CD4-positive, alpha-beta memory T cell (primary cell): ENCODE measurements at regions not wholly inside any gene's neighbourhood (a gene's known extent, or its start where the extent isn't known, plus 50 kb on each side); places are given as distances from the start of the nearest gene placed in this dataset.

Experiments
- CTCF ChIA-PET: fragments of 350-600 bp; sonication (Branson Sonifier 250); formaldehyde crosslinking; loops from one replicate; lab custom pipeline; 2021; ENCODE audit warnings: inconsistent platforms; ENCODE audit not compliant: partially characterized antibody; lab: Charles Lee
- POLR2A ChIA-PET: fragments of 350-600 bp; sonication (Branson Sonifier 250); formaldehyde crosslinking; loops from one replicate; lab custom pipeline; 2021; ENCODE audit not compliant: partially characterized antibody; lab: Charles Lee
- DNase-seq, 5 donors: peaks; one replicate each; pipeline versions ENCODE4 v3.0.0 to v3.0.0-alpha.2; 2020 to 2022; ENCODE audit warnings: mixed read lengths in 1 of 5
- H3K27ac ChIP-seq: one replicate; pipeline ENCODE4 v1.7.0; 2013; ENCODE audit warnings: low read depth, low read length
- H3K27me3 ChIP-seq: 2 replicates; pipeline ENCODE4 v1.7.0; 2013; ENCODE audit warnings: mild to moderate bottlenecking, low read length, moderate library complexity; ENCODE audit not compliant: insufficient read depth
- H3K36me3 ChIP-seq: 2 replicates; pipeline ENCODE4 v1.7.0; 2013; ENCODE audit warnings: mild to moderate bottlenecking, low read length, moderate library complexity; ENCODE audit not compliant: insufficient read depth
- H3K4me1 ChIP-seq: 2 replicates; pipeline ENCODE4 v1.7.0; 2013; ENCODE audit warnings: mild to moderate bottlenecking, low read length, moderate library complexity; ENCODE audit not compliant: insufficient read depth
- H3K4me3 ChIP-seq, 2 donors: one replicate each; pipeline ENCODE4 v1.7.0; 2013; ENCODE audit warnings: low read length in 2 of 2, mild to moderate bottlenecking in 1 of 2
- H3K9me3 ChIP-seq, 2 donors: one replicate each; pipeline ENCODE4 v1.7.0; 2013; ENCODE audit warnings: low read length in 2 of 2, control low read depth in 1 of 2; ENCODE audit not compliant: control insufficient read depth in 1 of 2
- H3K27ac Mint-ChIP-seq, 7 donors: one replicate each; pipeline ENCODE4 v1.8.0; 2020 to 2021; ENCODE audit warnings: mixed read lengths in 7 of 7, mild to moderate bottlenecking in 6 of 7, inconsistent platforms in 3 of 7, moderate library complexity in 3 of 7
- H3K27me3 Mint-ChIP-seq, 2 donors: one replicate each; pipeline ENCODE4 v1.8.0; 2020 to 2021; ENCODE audit warnings: mixed read lengths in 2 of 2
- H3K36me3 Mint-ChIP-seq, 2 donors: one replicate each; pipeline ENCODE4 v1.8.0; 2020 to 2021; ENCODE audit warnings: mixed read lengths in 2 of 2, inconsistent platforms in 1 of 2, mild to moderate bottlenecking in 1 of 2
- H3K4me1 Mint-ChIP-seq, 4 donors: one replicate each; pipeline ENCODE4 v1.8.0; 2020 to 2021; ENCODE audit warnings: mixed read lengths in 4 of 4, mild to moderate bottlenecking in 1 of 4
- H3K4me3 Mint-ChIP-seq, 8 donors: one replicate each; pipeline ENCODE4 v1.8.0; 2020 to 2021; ENCODE audit warnings: mixed read lengths in 8 of 8, mild to moderate bottlenecking in 7 of 8, moderate library complexity in 6 of 8, inconsistent platforms in 3 of 8
- H3K9me3 Mint-ChIP-seq, 8 donors: one replicate each; pipeline ENCODE4 v1.8.0; 2020 to 2021; ENCODE audit warnings: mixed read lengths in 8 of 8, mild to moderate bottlenecking in 5 of 8, inconsistent platforms in 3 of 8, moderate library complexity in 1 of 8
- intact Hi-C: fragments of 100-400 bp; cut with micrococcal nuclease; formaldehyde crosslinking; loops from one replicate; pipeline ENCODE4 v1.15.1; 2023

- Histone ChIP-seq H3K4me1 (no peaks in the 10 kb centered on the region), H3K4me3 (no peak overlapping the region), H3K36me3 (no peaks in the 10 kb centered on the region), H3K9me3 (no peaks in the 10 kb centered on the region), H3K27me3 (no peaks in the 10 kb centered on the region), H3K27ac (no peak overlapping the region)
- DNase-seq, result no peak
- H3K27ac Mint-ChIP-seq, result peak overlapping the region in 1 of 7 donors; percentile 16
- no peak overlapping the region for H3K4me3 Mint-ChIP-seq
- H3K9me3 Mint-ChIP-seq, result peaks cover 0 to 3% (median 0%) of the 10 kb centered on the region in 8 donors
- ChIA-PET CTCF (no interaction called here), POLR2A (no interaction called here)
- no peaks in the 10 kb centered on the region for H3K4me1 Mint-ChIP-seq
- H3K36me3 Mint-ChIP-seq, result no peaks in the 10 kb centered on the region
- intact Hi-C loops, result no loop called here
- H3K27me3 Mint-ChIP-seq, result peaks cover 1 to 3% of the 10 kb centered on the region in 2 donors
Measured at GRCh38 chr12:27900920-27901879, 71.3 kb downstream of the PTHLH start.

- Histone ChIP-seq H3K27ac (no peak overlapping the region), H3K36me3 (no peaks in the 10 kb centered on the region), H3K4me1 (no peaks in the 10 kb centered on the region), H3K9me3 (no peaks in the 10 kb centered on the region), H3K27me3 (no peaks in the 10 kb centered on the region), H3K4me3 (no peak overlapping the region)
- Mint-ChIP-seq H3K27me3 (peaks cover 1 to 3% of the 10 kb centered on the region in 2 donors), H3K9me3 (no peaks in the 10 kb centered on the region), H3K4me1 (no peaks in the 10 kb centered on the region), H3K36me3 (no peaks in the 10 kb centered on the region), H3K4me3 (no peak overlapping the region), H3K27ac (no peak overlapping the region)
- intact Hi-C loops, result no loop called here
- POLR2A ChIA-PET, result no interaction called here
- CTCF ChIA-PET, result no interaction called here
- DNase-seq, result no peak
Measured at GRCh38 chr12:27899151-27899661, 73.3 kb downstream of the PTHLH start.

GRCh38 chr12:27898022-27898421 lies 74.5 kb downstream of the PTHLH start:
- DNase-seq, result no peak
- no peaks in the 10 kb centered on the region for H3K36me3 Mint-ChIP-seq
- ChIA-PET CTCF (no interaction called here), POLR2A (no interaction called here)
- Histone ChIP-seq H3K27me3 (no peaks in the 10 kb centered on the region), H3K4me1 (no peaks in the 10 kb centered on the region), H3K4me3 (no peak overlapping the region), H3K36me3 (no peaks in the 10 kb centered on the region), H3K27ac (no peak overlapping the region), H3K9me3 (no peaks in the 10 kb centered on the region)
- no peaks in the 10 kb centered on the region for H3K4me1 Mint-ChIP-seq
- intact Hi-C loops, result no loop called here
- H3K9me3 Mint-ChIP-seq, result no peaks in the 10 kb centered on the region
- H3K27me3 Mint-ChIP-seq, result peaks cover 1 to 3% of the 10 kb centered on the region in 2 donors
- no peak overlapping the region for H3K27ac Mint-ChIP-seq
- no peak overlapping the region for H3K4me3 Mint-ChIP-seq

GRCh38 chr12:27896419-27896990 lies 76.0 kb downstream of the PTHLH start:
- H3K36me3 Mint-ChIP-seq, result no peaks in the 10 kb centered on the region
- Histone ChIP-seq H3K27me3 (no peaks in the 10 kb centered on the region), H3K9me3 (no peaks in the 10 kb centered on the region), H3K4me1 (no peaks in the 10 kb centered on the region), H3K27ac (no peak overlapping the region), H3K36me3 (no peaks in the 10 kb centered on the region), H3K4me3 (no peak overlapping the region)
- POLR2A ChIA-PET, result no interaction called here
- H3K27ac Mint-ChIP-seq, result no peak overlapping the region
- intact Hi-C loops, result no loop called here
- H3K9me3 Mint-ChIP-seq, result no peaks in the 10 kb centered on the region
- peaks cover 2 to 3% of the 10 kb centered on the region in 2 donors for H3K27me3 Mint-ChIP-seq
- no peaks in the 10 kb centered on the region for H3K4me1 Mint-ChIP-seq
- CTCF ChIA-PET, result no interaction called here
- H3K4me3 Mint-ChIP-seq, result no peak overlapping the region
- no peak for DNase-seq

GRCh38 chr12:27894309-27894708 lies 78.2 kb downstream of the PTHLH start:
- Histone ChIP-seq H3K4me1 (no peaks in the 10 kb centered on the region), H3K9me3 (no peaks in the 10 kb centered on the region), H3K36me3 (no peaks in the 10 kb centered on the region), H3K4me3 (no peak overlapping the region), H3K27ac (no peak overlapping the region), H3K27me3 (no peaks in the 10 kb centered on the region)
- H3K9me3 Mint-ChIP-seq, result no peaks in the 10 kb centered on the region
- peaks cover 1% of the 10 kb centered on the region in 2 donors for H3K27me3 Mint-ChIP-seq
- no peaks in the 10 kb centered on the region for H3K4me1 Mint-ChIP-seq
- CTCF ChIA-PET, result no interaction called here
- intact Hi-C loops, result no loop called here
- H3K4me3 Mint-ChIP-seq, result no peak overlapping the region
- no peak overlapping the region for H3K27ac Mint-ChIP-seq
- POLR2A ChIA-PET, result no interaction called here
- DNase-seq, result no peak
- no peaks in the 10 kb centered on the region for H3K36me3 Mint-ChIP-seq

- Mint-ChIP-seq H3K4me1 (no peaks in the 10 kb centered on the region), H3K27me3 (no peaks in the 10 kb centered on the region), H3K9me3 (peaks cover 0 to 14% (median 2%) of the 10 kb centered on the region in 8 donors), H3K4me3 (no peak overlapping the region), H3K27ac (no peak overlapping the region), H3K36me3 (peaks cover 0 to 2% of the 10 kb centered on the region in 2 donors)
- Histone ChIP-seq H3K36me3 (no peaks in the 10 kb centered on the region), H3K9me3 (no peaks in the 10 kb centered on the region), H3K4me1 (no peaks in the 10 kb centered on the region), H3K27ac (no peak overlapping the region), H3K27me3 (no peaks in the 10 kb centered on the region), H3K4me3 (no peak overlapping the region)
- ChIA-PET CTCF (no interaction called here), POLR2A (no interaction called here)
- no peak for DNase-seq
- intact Hi-C loops, result no loop called here
Measured at GRCh38 chr12:27879708-27880107, 92.8 kb downstream of the PTHLH start.

GRCh38 chr12:27875677-27876076 lies 95.6 kb upstream of the MANSC4 start:
- H3K9me3 Mint-ChIP-seq, result peaks cover 0 to 6% (median under 1%) of the 10 kb centered on the region in 8 donors
- Histone ChIP-seq H3K27ac (no peak overlapping the region), H3K36me3 (no peaks in the 10 kb centered on the region), H3K4me3 (no peak overlapping the region), H3K9me3 (no peaks in the 10 kb centered on the region), H3K27me3 (no peaks in the 10 kb centered on the region), H3K4me1 (no peaks in the 10 kb centered on the region)
- no peak for DNase-seq
- no peaks in the 10 kb centered on the region for H3K27me3 Mint-ChIP-seq
- intact Hi-C loops, result no loop called here
- ChIA-PET CTCF (no interaction called here), POLR2A (no interaction called here)
- H3K36me3 Mint-ChIP-seq, result peaks cover 0 to 4% of the 10 kb centered on the region in 2 donors
- H3K4me3 Mint-ChIP-seq, result no peak overlapping the region
- peaks cover 7 to 10% (median 8%) of the 10 kb centered on the region in 4 donors for H3K4me1 Mint-ChIP-seq
- no peak overlapping the region for H3K27ac Mint-ChIP-seq
